GM21360 (cell line): ENCODE measurements at regions not wholly inside any gene's neighbourhood (a gene's known extent, or its start where the extent isn't known, plus 50 kb on each side); places are given as distances from the start of the nearest gene placed in this dataset.

Source experiments
- ATAC-seq: cut with Tn5 transposase; IDR thresholded peaks from one replicate; pipeline ENCODE4 v1.9.1; 2021; ENCODE audit warnings: mild to moderate bottlenecking, moderate library complexity; ENCODE audit not compliant: unreplicated experiment

GRCh38 chr12:66960006-66960405 is 281.1 kb upstream of the GRIP1 start:
- ATAC-seq: no peak

- ATAC-seq: no peak
Measured at GRCh38 chr12:66960704-66961690, 282.1 kb upstream of the GRIP1 start.

- ATAC-seq: no peak
Measured at GRCh38 chr12:66962290-66962689, 283.4 kb upstream of the GRIP1 start.

GRCh38 chr12:66963901-66964300 is 285.0 kb upstream of the GRIP1 start:
- no peak for ATAC-seq

GRCh38 chr12:66964629-66965028 is 285.8 kb upstream of the GRIP1 start:
- no peak for ATAC-seq

- no peak for ATAC-seq
Measured at GRCh38 chr12:66965621-66966020, 286.7 kb upstream of the GRIP1 start.

- ATAC-seq: no peak
Measured at GRCh38 chr12:66971816-66972215, 292.9 kb upstream of the GRIP1 start.

GRCh38 chr12:66976526-66976925 is 292.6 kb upstream of the CAND1 start:
- ATAC-seq: no peak

GRCh38 chr12:66978802-66979201 is 290.4 kb upstream of the CAND1 start:
- no peak for ATAC-seq

GRCh38 chr12:66979251-66979650 is 289.9 kb upstream of the CAND1 start:
- ATAC-seq: no peak

GRCh38 chr12:66984077-66984476 is 285.1 kb upstream of the CAND1 start:
- ATAC-seq: no peak

- ATAC-seq: no peak
Measured at GRCh38 chr12:66984962-66985361, 284.2 kb upstream of the CAND1 start.

GRCh38 chr12:66999141-66999540 is 270.0 kb upstream of the CAND1 start:
- ATAC-seq: no peak

- no peak for ATAC-seq
Measured at GRCh38 chr12:67001251-67001650, 267.9 kb upstream of the CAND1 start.

GRCh38 chr12:67002720-67003119 is 266.4 kb upstream of the CAND1 start:
- no peak for ATAC-seq

GRCh38 chr12:67006610-67007009 is 262.5 kb upstream of the CAND1 start:
- ATAC-seq: no peak

- no peak for ATAC-seq
Measured at GRCh38 chr12:67014642-67015041, 254.5 kb upstream of the CAND1 start.

- ATAC-seq: no peak
Measured at GRCh38 chr12:67018105-67018504, 251.1 kb upstream of the CAND1 start.

- ATAC-seq: no peak
Measured at GRCh38 chr12:67019070-67019469, 250.1 kb upstream of the CAND1 start.

GRCh38 chr12:67025543-67026114 is 243.5 kb upstream of the CAND1 start:
- ATAC-seq: no peak

- ATAC-seq: no peak
Measured at GRCh38 chr12:67026487-67027246, 242.5 kb upstream of the CAND1 start.

GRCh38 chr12:67028529-67028928 is 240.6 kb upstream of the CAND1 start:
- no peak for ATAC-seq
